ENCODE measurements at regions not wholly inside any gene's neighbourhood (a gene's known extent, or its start where the extent isn't known, plus 50 kb on each side); places are given as distances from the start of the nearest gene placed in this dataset.
"Not testable (repeated sequence)": the region's sequence is repeated elsewhere in the genome, so short reads cannot be mapped to it uniquely, and the experiment has no call there.

GRCh38 chr15:22161398-22161797, 81.1 kb downstream of the OR4M2 start:
- H3K36me3 ChIP-seq (ENCODE audit: insufficient read depth); H3K27me3 Mint-ChIP-seq (ENCODE audit: insufficient read depth, low read depth, poor library complexity); H3K36me3 Mint-ChIP-seq (ENCODE audit: low read depth); H3K9me2 ChIP-seq (ENCODE audit: insufficient read depth); H4K20me1 ChIP-seq (replicated peaks; ENCODE audit: insufficient read depth); H3K4me2 ChIP-seq; H2AFZ ChIP-seq; H3K27ac Mint-ChIP-seq; H3K4me1 ChIP-seq (ENCODE audit: insufficient read depth); H3K9me3 Mint-ChIP-seq; DNase-seq (ENCODE audit: low spot score); ATAC-seq; H3K4me3 Mint-ChIP-seq; H3K4me1 Mint-ChIP-seq; H3K27ac ChIP-seq (ENCODE audit: low read depth); H3K27me3 ChIP-seq (ENCODE audit: insufficient read depth); H3K79me2 ChIP-seq (replicated peaks; ENCODE audit: insufficient read depth); H3K4me3 ChIP-seq; H3F3A ChIP-seq (replicated peaks; ENCODE audit: low read depth): not testable (repeated sequence)

- H3K9me3 Mint-ChIP-seq; H3K4me1 Mint-ChIP-seq; H4K20me1 ChIP-seq (replicated peaks; ENCODE audit: insufficient read depth); H3K27ac ChIP-seq (ENCODE audit: low read depth); H3K27me3 ChIP-seq (ENCODE audit: insufficient read depth); ATAC-seq; H3F3A ChIP-seq (replicated peaks; ENCODE audit: low read depth); H3K4me2 ChIP-seq; H3K36me3 Mint-ChIP-seq (ENCODE audit: low read depth); H3K4me3 Mint-ChIP-seq; H3K36me3 ChIP-seq (ENCODE audit: insufficient read depth); H3K27me3 Mint-ChIP-seq (ENCODE audit: insufficient read depth, low read depth, poor library complexity); H3K27ac Mint-ChIP-seq; H3K4me3 ChIP-seq; H3K79me2 ChIP-seq (replicated peaks; ENCODE audit: insufficient read depth); H3K4me1 ChIP-seq (ENCODE audit: insufficient read depth); H2AFZ ChIP-seq; DNase-seq (ENCODE audit: low spot score); H3K9me2 ChIP-seq (ENCODE audit: insufficient read depth): not testable (repeated sequence)
Measured at GRCh38 chr15:22163715-22164114, 83.4 kb downstream of the OR4M2 start.

- not testable (repeated sequence) for DNase-seq (ENCODE audit: low spot score); H4K20me1 ChIP-seq (replicated peaks; ENCODE audit: insufficient read depth); H3K4me2 ChIP-seq; H3K4me1 Mint-ChIP-seq; H3K79me2 ChIP-seq (replicated peaks; ENCODE audit: insufficient read depth); H3K27me3 Mint-ChIP-seq (ENCODE audit: insufficient read depth, low read depth, poor library complexity); H3K36me3 ChIP-seq (ENCODE audit: insufficient read depth); H3K27ac Mint-ChIP-seq; H3K27me3 ChIP-seq (ENCODE audit: insufficient read depth); H3K9me2 ChIP-seq (ENCODE audit: insufficient read depth); H2AFZ ChIP-seq; H3K9me3 Mint-ChIP-seq; H3K27ac ChIP-seq (ENCODE audit: low read depth); H3K4me3 Mint-ChIP-seq; H3K4me3 ChIP-seq; H3F3A ChIP-seq (replicated peaks; ENCODE audit: low read depth); H3K4me1 ChIP-seq (ENCODE audit: insufficient read depth); ATAC-seq; H3K36me3 Mint-ChIP-seq (ENCODE audit: low read depth)
Measured at GRCh38 chr15:22167521-22167920, 87.2 kb downstream of the OR4M2 start.

GRCh38 chr15:22173029-22173998, 93.0 kb downstream of the OR4M2 start:
- not testable (repeated sequence) for H4K20me1 ChIP-seq (replicated peaks; ENCODE audit: insufficient read depth); H3K27me3 Mint-ChIP-seq (ENCODE audit: insufficient read depth, low read depth, poor library complexity)

GRCh38 chr15:22174088-22174487, 93.8 kb downstream of the OR4M2 start:
- not testable (repeated sequence) for H3K4me3 Mint-ChIP-seq; H3K9me2 ChIP-seq (ENCODE audit: insufficient read depth); H3K27ac ChIP-seq (ENCODE audit: low read depth); H4K20me1 ChIP-seq (replicated peaks; ENCODE audit: insufficient read depth); H3F3A ChIP-seq (replicated peaks; ENCODE audit: low read depth); ATAC-seq; H3K4me1 ChIP-seq (ENCODE audit: insufficient read depth); H3K36me3 ChIP-seq (ENCODE audit: insufficient read depth); DNase-seq (ENCODE audit: low spot score); H3K9me3 Mint-ChIP-seq; H3K79me2 ChIP-seq (replicated peaks; ENCODE audit: insufficient read depth); H3K27me3 ChIP-seq (ENCODE audit: insufficient read depth); H3K4me3 ChIP-seq; H3K4me2 ChIP-seq; H3K27me3 Mint-ChIP-seq (ENCODE audit: insufficient read depth, low read depth, poor library complexity); H3K36me3 Mint-ChIP-seq (ENCODE audit: low read depth); H3K27ac Mint-ChIP-seq; H2AFZ ChIP-seq; H3K4me1 Mint-ChIP-seq

More at GRCh38 chr15:22173029-22173998, 93.0 kb downstream of the OR4M2 start:
- H3K9me3 Mint-ChIP-seq; H2AFZ ChIP-seq; H3K4me3 Mint-ChIP-seq; H3K27ac ChIP-seq (ENCODE audit: low read depth); ATAC-seq; H3K27me3 ChIP-seq (ENCODE audit: insufficient read depth); H3K4me2 ChIP-seq; H3K27ac Mint-ChIP-seq; H3K36me3 Mint-ChIP-seq (ENCODE audit: low read depth); H3K4me1 Mint-ChIP-seq; H3K4me3 ChIP-seq; DNase-seq (ENCODE audit: low spot score); H3K36me3 ChIP-seq (ENCODE audit: insufficient read depth); H3K79me2 ChIP-seq (replicated peaks; ENCODE audit: insufficient read depth); H3F3A ChIP-seq (replicated peaks; ENCODE audit: low read depth); H3K9me2 ChIP-seq (ENCODE audit: insufficient read depth); H3K4me1 ChIP-seq (ENCODE audit: insufficient read depth): not testable (repeated sequence)

- H3K79me2 ChIP-seq (replicated peaks; ENCODE audit: insufficient read depth); H3K27ac Mint-ChIP-seq; ATAC-seq; H3K36me3 ChIP-seq (ENCODE audit: insufficient read depth); H3K27ac ChIP-seq (ENCODE audit: low read depth); H3K4me1 ChIP-seq (ENCODE audit: insufficient read depth); H2AFZ ChIP-seq; H3K4me2 ChIP-seq; H3K4me1 Mint-ChIP-seq; H3K4me3 ChIP-seq; H3F3A ChIP-seq (replicated peaks; ENCODE audit: low read depth); H3K9me3 Mint-ChIP-seq; H3K27me3 Mint-ChIP-seq (ENCODE audit: insufficient read depth, low read depth, poor library complexity); DNase-seq (ENCODE audit: low spot score); H3K9me2 ChIP-seq (ENCODE audit: insufficient read depth); H3K27me3 ChIP-seq (ENCODE audit: insufficient read depth); H4K20me1 ChIP-seq (replicated peaks; ENCODE audit: insufficient read depth); H3K4me3 Mint-ChIP-seq; H3K36me3 Mint-ChIP-seq (ENCODE audit: low read depth): not testable (repeated sequence)
Measured at GRCh38 chr15:22177965-22178364, 97.6 kb downstream of the OR4M2 start.

Measured in GM23338 (cell line).